ENCODE measurements at regions not wholly inside any gene's neighbourhood (a gene's known extent, or its start where the extent isn't known, plus 50 kb on each side); places are given as distances from the start of the nearest gene placed in this dataset.

GRCh38 chr11:105208019-105208418 is 68.5 kb upstream of the CARD18 start:
- no peak for ATAC-seq
- no peaks in the 10 kb centered on the region for H3K9me3 ChIP-seq
- intact Hi-C loops (cut with DNase I): no loop called here
- no peak overlapping the region for H3K4me3 ChIP-seq
- no peaks in the 10 kb centered on the region for H3K4me1 ChIP-seq
- DNase-seq: no peak
- no peak overlapping the region for H3K27ac ChIP-seq
- no peaks in the 10 kb centered on the region for H3K27me3 ChIP-seq (ENCODE audit: low read depth)
- no peaks in the 10 kb centered on the region for H3K36me3 ChIP-seq
- no peak for TF ChIP-seq CTCF (IDR thresholded peaks at IDR 0.05)

- ATAC-seq (no peak), DNase-seq (no peak)
- Histone ChIP-seq H3K4me3 (no peak overlapping the region), H3K36me3 (no peaks in the 10 kb centered on the region), H3K9me3 (no peaks in the 10 kb centered on the region), H3K4me1 (no peaks in the 10 kb centered on the region), H3K27ac (no peak overlapping the region), H3K27me3 (ENCODE audit: low read depth) (no peaks in the 10 kb centered on the region)
- intact Hi-C loops (cut with DNase I): no loop called here
- no peak for TF ChIP-seq CTCF (IDR thresholded peaks at IDR 0.05)
Observed at GRCh38 chr11:105206633-105207032, 67.1 kb upstream of the CARD18 start.

GRCh38 chr11:105204636-105205035 is 65.1 kb upstream of the CARD18 start:
- Histone ChIP-seq H3K27ac (no peak overlapping the region), H3K36me3 (no peaks in the 10 kb centered on the region), H3K4me1 (no peaks in the 10 kb centered on the region), H3K27me3 (ENCODE audit: low read depth) (no peaks in the 10 kb centered on the region), H3K4me3 (no peak overlapping the region), H3K9me3 (no peaks in the 10 kb centered on the region)
- no peak for TF ChIP-seq CTCF (IDR thresholded peaks at IDR 0.05)
- no peak for ATAC-seq
- no peak for DNase-seq
- intact Hi-C loops (cut with DNase I): no loop called here

- DNase-seq (no peak), ATAC-seq (no peak)
- no peaks in the 10 kb centered on the region for H3K9me3 ChIP-seq
- no peaks in the 10 kb centered on the region for H3K27me3 ChIP-seq (ENCODE audit: low read depth)
- no peak for TF ChIP-seq CTCF (IDR thresholded peaks at IDR 0.05)
- no peaks in the 10 kb centered on the region for H3K4me1 ChIP-seq
- H3K36me3 ChIP-seq: no peaks in the 10 kb centered on the region
- H3K4me3 ChIP-seq: no peak overlapping the region
- H3K27ac ChIP-seq: no peak overlapping the region
- intact Hi-C loops (cut with DNase I): no loop called here
Observed at GRCh38 chr11:105203569-105204240, 64.1 kb upstream of the CARD18 start.

GRCh38 chr11:105202844-105203548 is 63.4 kb upstream of the CARD18 start:
- no peaks in the 10 kb centered on the region for H3K4me1 ChIP-seq
- H3K27ac ChIP-seq: no peak overlapping the region
- TF ChIP-seq CTCF (IDR thresholded peaks at IDR 0.05): no peak
- no peaks in the 10 kb centered on the region for H3K9me3 ChIP-seq
- H3K27me3 ChIP-seq (ENCODE audit: low read depth): no peaks in the 10 kb centered on the region
- H3K4me3 ChIP-seq: no peak overlapping the region
- intact Hi-C loops (cut with DNase I): no loop called here
- H3K36me3 ChIP-seq: no peaks in the 10 kb centered on the region
- no peak for ATAC-seq
- no peak for DNase-seq

All from lower lobe of right lung (tissue), 2 donors.